Stimulated activated naive CD8-positive, alpha-beta T cell treated with anti-CD3 and anti-CD28 coated beads, Interleukin-15, Interleukin-2, amounts not matched to agents 100 U/mL and 50 U/mL, for 24 hours (primary cell): ENCODE measurements at regions not wholly inside any gene's neighbourhood (a gene's known extent, or its start where the extent isn't known, plus 50 kb on each side); places are given as distances from the start of the nearest gene placed in this dataset.

ENCODE experiments used
- ATAC-seq: fragments of 150-1000 bp; cut with Tn5 transposase; one replicate; pipeline ENCODE4 v1.10.0; 2021
- DNase-seq: peaks from one replicate; pipeline ENCODE4 v3.0.0; 2021

DNA sequence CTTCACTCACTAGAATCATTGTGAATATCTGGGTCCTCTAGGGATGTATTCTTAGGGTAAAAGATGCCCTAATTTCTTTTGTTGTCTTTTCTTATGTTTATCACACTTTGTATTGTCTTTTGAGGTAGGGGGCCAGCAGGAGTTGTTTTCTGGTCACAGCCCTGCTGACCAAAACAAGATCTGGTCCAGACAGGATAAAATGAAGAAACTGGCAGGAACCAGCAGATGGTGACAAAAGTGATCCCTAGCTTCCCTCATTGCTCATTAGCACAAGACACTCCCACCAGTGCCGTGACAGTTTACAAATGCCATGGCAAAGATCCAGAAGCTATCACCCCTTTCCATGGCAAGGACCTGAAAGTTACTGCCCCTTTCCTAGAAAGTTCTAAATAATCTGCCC lies 81.7 kb upstream of the CCDC85A start:
- DNase-seq (no peak), ATAC-seq (no peak)

DNA sequence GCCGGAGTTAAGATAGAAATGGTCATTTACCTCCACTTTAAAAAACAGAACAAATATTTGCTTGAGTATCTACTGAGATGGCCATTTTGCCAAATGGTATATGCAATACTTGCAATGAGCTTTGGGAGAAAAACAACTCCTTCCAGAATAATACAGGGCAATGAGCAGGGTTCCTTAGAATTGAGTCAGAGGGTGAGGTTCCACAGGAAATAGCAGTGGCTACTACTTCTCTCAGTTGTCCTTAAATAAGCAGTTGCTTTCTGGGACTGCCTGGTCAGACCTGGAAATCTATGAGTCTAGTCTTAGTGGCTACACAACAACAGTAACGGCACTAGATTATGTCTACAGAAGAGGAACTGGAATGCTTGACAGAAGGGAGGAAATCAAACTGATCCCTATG lies 80.9 kb upstream of the CCDC85A start:
- ATAC-seq: no peak
- no peak for DNase-seq

DNA sequence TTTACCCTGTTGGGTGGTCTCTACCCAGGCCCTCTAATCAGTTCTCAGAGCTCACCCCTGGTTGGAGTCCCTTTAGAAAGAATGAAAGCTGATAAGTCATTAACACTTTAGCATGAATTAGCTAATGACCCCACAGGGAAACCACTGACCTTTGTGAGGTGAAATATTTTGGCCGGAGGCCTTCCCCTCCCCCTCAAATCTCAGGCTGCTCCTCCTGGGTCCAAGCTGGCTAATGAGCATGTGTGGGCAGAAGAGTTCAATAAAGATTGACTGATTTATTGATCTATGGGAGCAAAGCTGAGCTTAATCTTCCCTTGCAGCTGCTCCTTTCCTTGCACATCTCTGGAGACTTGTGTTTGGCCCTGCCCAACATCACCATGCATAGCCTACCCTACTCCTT lies 78.8 kb upstream of the CCDC85A start:
- DNase-seq: no peak
- no peak for ATAC-seq

DNA sequence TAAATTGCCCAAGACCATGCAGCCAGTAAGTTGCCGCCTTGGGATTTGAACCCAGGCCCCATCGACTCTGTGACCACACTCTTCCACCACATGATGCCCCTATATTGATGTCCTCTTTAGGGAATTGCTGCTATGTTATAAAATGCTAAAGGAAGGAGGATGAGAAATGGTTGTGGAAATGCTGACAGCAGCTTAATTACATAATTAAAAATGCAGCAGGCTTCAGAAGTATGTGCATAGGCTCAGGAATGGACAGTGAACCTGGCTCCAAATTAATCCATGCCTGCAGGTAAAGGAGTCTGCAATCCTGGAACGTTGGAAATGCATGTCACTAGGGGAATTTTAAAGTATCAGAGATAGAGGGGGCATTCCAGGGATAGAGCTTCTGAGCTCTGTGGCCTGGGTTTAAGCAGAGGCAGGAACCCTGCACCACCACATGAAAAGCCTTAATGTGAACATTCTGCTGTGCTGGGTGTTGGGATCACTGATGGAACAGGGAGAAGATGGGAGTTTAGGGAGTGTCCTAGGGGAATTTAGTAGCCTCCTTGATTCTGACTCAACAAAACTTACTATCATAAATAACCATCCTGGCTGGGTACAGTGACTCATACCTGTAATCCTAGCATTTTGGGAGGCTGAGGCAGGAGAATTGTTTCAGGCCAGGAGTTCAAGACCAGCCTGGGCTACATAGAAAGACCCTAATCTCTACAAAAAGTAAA lies 76.1 kb upstream of the CCDC85A start:
- DNase-seq (no peak), ATAC-seq (no peak)

DNA sequence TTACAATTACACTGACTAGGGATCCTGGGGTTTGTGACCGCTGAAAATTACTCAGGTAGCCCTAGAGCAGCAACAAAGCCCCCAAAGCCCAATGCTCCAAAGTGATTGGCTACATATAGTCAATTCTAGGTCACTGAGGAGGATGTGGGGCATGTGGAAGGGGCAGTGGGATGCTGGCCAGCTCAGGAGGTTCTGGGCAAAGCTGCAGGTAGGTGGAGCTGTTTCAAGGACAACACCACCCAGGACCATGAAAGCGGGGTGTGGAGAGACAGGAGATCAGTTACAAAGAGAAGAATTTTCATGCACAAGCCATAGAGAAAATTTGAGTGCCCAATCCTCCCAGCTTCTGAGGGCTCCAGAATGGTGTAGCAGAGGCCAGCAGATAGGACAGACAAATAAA lies 75.0 kb upstream of the CCDC85A start:
- no peak for ATAC-seq
- no peak for DNase-seq

DNA sequence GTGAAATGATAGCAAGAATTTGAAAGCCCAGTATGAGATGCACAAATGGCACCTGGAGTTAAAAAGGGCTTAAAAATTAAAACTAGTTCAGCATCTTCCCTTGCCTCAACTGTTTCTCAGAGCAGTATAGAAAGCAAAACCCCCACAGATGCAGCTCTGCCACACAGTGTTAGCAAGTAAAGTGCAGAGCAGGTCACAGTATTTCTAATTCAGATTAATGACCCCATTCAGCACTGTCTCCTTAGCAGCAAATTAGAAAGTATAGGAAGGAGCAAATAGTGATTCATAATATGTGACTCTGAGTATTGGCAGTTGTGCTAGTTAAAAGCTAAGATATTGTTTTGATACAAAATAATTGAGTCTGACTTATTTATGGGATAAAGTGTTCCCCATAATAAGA lies 73.8 kb upstream of the CCDC85A start:
- DNase-seq: no peak
- no peak for ATAC-seq

DNA sequence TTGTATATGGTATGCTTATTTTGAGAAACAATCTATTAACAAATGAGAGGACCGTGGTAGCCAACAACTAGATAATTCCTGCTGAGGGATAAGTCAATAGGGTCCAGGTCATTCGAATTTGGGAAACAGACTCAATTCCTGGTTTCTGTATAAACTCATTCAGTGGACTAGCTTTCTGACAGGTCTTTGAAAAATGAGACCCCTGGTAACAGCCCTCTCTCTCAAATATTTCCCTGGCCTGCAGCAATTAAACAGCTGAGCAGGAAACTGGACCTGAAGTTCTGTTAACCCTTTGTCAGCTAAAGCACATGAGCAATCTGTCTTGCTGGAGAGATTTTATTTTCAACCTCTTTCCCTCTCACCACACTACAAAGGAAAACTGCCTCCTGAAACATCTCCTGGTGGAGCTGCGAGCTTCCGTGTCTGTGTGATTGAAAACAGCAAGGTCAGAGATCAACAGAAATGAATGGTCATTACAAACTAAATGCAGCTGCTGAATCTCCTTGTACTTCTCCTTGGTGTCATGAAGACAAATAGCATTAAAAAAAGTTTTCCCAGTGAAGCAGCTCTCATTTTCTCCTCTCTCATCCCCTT lies 70.3 kb upstream of the CCDC85A start:
- no peak for DNase-seq
- no peak for ATAC-seq

DNA sequence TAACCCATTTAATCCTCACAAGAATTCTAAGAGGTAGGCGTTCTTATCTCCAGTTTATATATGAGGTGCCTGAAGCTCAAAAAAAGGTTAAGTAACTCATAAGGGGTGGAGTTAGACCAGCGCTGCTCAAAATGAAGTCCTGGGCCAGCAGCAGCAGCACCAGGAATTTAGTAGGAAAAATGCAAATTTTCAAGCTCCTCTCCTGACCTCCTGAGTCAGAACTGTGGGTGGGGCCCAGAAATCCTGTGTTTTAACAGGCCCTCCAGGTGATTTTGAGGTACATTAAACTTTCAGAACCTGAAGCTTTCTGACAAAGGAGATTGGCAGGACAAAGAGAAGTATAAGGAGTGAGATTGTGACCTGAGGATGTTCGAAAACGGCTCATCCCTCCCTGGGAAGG lies 66.0 kb upstream of the CCDC85A start:
- no peak for DNase-seq
- no peak for ATAC-seq

DNA sequence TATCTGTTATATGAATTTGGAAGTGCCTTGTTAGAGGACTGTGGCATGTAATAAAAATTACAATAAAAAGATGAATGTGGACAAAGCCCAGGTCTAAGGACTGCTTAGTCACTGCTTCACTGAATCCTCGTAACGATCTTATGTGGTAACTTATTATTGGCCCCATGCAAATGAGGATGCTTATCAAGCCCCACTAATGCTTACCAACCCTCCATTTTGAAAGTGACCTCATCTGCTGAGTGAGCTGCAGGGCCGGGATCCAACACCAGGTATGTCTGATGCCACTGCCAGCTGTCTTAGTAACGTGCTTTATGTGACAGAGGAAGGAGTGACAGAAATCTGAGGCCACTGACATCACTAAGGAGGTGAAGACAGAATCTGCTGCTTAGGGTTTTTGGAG lies 65.3 kb upstream of the CCDC85A start:
- ATAC-seq: no peak
- no peak for DNase-seq

DNA sequence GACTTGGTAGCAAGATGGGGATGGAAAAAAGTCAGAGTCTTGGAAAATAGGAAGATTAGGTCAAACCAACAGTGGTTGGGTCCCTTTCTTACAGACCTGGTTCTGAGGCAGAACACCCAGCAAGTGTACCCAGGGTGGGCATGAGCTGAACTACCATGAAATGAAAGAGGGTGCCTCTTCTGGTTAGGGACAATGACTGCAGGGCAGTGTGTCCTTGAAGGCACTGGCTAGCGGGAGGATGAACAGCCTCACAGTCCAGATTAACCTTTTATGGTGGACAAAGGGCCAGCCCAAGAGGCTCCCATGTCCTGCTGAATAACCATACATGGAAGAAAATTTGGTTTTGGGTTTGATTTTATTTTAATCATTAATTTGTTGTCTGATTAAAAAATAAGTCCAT lies 61.8 kb upstream of the CCDC85A start:
- DNase-seq: no peak
- no peak for ATAC-seq

DNA sequence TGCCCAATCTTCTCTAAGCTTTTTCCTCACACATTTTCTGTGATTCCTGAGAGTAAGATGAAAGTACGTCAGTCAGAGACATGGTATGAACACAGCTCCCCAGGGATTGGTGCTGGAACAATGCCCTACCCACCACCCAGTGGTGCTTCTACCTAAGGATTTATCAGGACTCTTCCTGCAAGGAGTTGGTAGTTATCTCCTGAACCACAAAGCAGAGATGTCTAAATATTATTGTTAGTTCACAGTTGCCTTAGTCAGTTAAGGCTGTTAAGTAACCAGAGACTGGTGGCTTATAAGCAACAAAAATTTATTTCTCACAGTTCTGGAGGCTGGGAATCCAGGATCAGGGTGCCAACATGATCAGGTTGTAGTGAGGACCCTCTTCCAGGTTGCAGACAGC lies 60.3 kb upstream of the CCDC85A start:
- ATAC-seq (no peak), DNase-seq (no peak)

DNA sequence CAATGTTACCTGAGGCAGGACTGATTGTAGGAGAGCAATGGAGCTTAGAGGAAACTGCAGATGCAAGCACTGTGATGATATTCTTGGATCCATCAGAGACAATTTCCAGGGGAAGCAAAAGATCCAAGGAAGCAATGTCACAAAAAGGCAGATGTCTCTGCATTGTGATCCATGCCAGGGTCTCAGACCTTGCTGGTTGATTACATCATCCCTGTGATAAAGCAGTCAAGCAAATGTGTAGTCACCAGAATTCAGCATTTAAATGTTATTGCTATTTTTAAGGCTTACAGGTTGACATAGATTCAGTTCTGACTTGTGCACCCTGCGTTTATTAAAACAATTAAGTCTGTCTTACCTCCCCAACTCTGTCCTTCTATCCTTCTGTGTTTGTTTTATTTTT lies 56.8 kb upstream of the CCDC85A start:
- DNase-seq (no peak), ATAC-seq (no peak)

DNA sequence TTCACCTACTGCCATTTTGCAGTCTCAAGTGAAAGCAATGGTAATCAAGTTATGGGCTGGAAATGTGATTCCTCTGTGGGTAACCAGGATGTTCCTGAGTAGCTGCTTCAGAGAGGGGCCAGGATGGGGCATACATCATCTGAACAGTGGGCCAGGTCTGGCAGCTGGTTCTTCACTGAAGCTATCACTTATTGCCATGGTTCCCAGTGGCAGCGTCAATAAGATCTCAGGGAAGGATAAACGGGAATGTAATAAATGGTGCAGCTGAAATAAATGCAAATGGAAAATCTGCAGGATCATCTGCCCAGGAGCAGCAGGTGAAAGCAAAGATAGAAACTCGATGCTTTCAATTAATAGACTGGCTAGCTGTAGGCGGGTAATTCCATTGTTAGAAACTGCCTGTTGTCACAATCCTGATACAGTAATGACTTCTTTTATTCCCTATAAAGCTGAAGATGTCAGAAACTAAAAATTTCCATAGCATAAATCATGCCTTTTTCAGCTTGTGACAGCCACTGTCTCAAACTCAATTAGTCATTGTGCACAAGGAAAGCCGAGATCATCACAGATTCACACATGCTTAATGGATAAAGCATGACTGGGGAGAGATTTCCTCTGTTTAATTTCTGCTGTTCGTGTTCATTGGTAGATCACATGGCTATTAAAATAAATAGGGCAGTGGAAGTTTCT lies 56.2 kb upstream of the CCDC85A start:
- DNase-seq (no peak), ATAC-seq (no peak)

DNA sequence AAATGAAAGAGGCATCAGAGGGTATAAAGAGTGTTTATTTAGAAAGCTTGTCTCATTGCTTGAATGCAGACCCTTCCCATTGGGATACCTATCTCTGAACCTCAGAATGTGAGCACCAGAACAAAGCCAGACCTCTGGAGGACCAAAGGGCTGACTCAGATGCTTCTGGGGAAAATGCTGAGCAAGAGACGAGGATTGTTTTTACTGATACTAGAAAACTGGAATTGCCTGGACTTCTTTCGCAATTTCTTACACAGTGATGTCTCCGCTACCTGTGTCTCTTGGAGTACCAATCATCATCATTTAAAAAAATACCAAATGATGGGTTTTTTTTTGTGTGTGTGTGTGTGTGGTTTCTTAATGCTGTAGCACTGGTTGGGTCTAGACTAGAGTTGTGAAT lies 55.6 kb upstream of the CCDC85A start:
- no peak for ATAC-seq

DNA sequence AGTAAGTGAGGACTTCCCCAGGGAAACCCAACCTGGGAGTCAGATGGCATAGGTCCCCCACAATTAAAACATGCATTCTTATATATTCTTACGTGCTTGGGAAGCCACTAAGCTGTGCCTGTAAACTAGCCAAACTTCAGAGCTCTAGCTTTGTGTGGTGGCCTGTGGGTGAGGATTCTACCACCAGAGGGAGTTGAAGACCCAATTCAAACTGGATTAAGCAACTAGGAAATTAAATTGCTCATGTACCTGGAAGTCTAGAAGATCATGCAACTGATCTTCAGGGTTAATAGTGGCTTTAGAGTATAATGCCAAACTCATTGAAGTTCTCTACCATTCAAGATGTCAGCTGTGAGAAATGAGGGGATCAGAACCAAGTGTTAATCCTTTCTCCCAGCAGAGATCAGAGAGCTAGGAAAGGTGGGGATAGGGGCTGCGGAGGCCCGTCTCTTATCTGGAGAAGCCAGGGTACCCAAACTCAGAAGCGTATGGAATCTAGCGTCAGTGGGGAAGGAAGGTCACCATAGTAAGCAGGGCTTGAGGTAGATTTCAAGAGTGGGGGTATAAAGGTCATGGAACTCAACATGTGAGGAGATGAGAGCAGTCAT lies 53.2 kb upstream of the CCDC85A start:
- no peak for DNase-seq

More for the DNA sequence above, 55.6 kb upstream of the CCDC85A start:
- no peak for DNase-seq

DNA sequence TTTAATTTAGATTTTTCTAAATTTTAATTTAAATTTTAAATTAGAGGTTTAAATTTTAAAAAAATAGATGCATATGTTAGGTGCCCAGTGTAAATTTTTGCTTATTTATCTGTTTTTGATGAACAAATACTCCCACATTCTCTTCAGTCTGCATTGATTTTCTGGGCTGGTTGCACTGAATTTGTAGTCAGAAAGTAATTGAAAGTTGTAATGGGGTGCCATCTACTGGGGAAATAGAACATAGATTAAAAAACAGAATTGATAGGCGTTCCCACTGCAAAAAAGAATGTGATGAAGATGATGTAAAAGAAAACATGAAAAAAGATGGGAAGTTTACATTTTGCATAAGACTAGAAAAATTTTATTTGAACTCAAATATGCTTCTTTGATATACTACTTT lies 51.7 kb upstream of the CCDC85A start:
- DNase-seq (no peak), ATAC-seq (no peak)

More for the DNA sequence above, 53.2 kb upstream of the CCDC85A start:
- no peak for ATAC-seq

DNA sequence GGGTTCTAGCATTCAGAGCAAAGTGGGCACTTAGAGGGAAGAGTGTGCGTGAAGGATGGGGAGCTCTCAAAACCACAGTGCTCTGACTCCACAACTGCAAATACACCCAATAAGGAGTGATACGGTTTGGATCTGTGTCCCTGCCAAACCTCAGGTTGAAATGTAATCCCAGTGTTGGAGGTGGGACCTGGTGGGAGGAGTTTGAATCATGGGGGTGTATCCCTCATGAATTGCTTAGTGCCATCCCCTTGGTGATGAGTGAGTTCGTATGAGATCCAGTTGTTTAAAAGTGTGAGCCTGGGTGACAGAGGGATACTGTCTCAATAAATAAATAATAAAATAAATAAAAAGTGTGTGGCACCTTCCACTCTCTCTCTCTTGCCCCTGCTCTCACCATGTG lies 50.3 kb upstream of the CCDC85A start:
- no peak for ATAC-seq

DNA sequence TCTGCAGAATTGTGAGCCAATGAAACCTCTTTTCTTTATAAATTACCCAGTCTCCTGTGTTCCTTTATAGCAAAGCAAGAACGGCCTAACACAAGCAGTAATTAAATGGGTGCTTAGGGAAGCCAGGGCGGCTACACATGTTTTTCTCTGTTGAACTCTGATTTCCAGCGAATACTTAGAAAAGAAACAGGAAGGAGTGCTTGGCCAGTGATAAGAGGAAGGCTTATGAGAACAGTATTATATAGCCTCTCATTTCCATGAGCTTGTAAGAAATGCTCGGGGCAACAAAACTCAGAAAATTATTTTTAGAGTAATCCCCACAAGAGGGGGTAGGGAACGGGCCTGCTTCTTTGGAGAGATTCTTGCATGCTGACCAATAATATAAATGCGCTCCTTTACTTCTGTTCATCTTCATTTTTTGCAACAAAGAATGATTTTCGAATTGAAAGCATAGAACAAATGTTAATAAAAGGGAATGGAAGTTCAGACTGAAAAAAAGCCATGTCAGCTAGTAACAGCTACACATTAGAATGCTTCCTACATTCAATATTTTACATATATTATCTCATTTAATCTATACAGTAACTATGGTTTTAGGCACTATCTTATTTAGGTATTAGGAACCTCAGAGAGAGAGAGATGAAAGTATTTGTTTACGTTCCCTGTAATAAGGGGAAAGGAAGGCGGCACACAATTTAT lies 49.7 kb upstream of the CCDC85A start:
- DNase-seq (no peak), ATAC-seq (no peak)

More for the DNA sequence above, 50.3 kb upstream of the CCDC85A start:
- no peak for DNase-seq
